ENCODE measurements at regions not wholly inside any gene's neighbourhood (a gene's known extent, or its start where the extent isn't known, plus 50 kb on each side); places are given as distances from the start of the nearest gene placed in this dataset.

DNA sequence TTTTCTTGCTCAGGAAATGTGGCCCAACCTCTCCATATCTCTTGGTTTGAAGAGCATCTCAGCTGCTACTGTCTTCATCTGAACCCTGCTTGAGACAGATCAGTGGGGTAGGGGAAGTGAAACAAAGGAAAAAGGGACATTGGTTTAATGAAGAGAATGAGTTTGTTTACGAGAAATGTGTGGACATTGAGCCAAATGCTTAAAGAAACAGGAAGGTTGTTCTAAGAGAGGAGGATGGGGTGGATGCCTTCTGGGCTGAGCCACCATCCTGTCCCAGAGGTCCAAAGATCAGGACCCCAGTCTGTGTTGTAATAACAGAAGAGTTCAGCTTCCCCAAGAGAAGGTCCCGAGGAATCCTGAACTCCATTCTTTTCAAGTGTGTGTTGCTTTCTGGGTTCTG, 369.7 kb downstream of the INSC start:
- TF ChIP-seq, protein P1, sequence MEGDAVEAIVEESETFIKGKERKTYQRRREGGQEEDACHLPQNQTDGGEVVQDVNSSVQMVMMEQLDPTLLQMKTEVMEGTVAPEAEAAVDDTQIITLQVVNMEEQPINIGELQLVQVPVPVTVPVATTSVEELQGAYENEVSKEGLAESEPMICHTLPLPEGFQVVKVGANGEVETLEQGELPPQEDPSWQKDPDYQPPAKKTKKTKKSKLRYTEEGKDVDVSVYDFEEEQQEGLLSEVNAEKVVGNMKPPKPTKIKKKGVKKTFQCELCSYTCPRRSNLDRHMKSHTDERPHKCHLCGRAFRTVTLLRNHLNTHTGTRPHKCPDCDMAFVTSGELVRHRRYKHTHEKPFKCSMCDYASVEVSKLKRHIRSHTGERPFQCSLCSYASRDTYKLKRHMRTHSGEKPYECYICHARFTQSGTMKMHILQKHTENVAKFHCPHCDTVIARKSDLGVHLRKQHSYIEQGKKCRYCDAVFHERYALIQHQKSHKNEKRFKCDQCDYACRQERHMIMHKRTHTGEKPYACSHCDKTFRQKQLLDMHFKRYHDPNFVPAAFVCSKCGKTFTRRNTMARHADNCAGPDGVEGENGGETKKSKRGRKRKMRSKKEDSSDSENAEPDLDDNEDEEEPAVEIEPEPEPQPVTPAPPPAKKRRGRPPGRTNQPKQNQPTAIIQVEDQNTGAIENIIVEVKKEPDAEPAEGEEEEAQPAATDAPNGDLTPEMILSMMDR (IDR thresholded peaks at IDR 0.05), result no peak
- no peak for TF ChIP-seq POLR2A (IDR thresholded peaks at IDR 0.05)
